Activated naive CD4-positive, alpha-beta T cell treated with anti-CD3 and anti-CD28 coated beads, Interleukin-2, amount 10 ng/mL, durations not matched to agents 7 days and 5 days (primary cell): ENCODE measurements at regions not wholly inside any gene's neighbourhood (a gene's known extent, or its start where the extent isn't known, plus 50 kb on each side); places are given as distances from the start of the nearest gene placed in this dataset.

ENCODE experiments used
- CTCF ChIA-PET: fragments of 350-600 bp; sonication (Branson Sonifier 250); formaldehyde crosslinking; loops from one replicate; lab custom pipeline; 2021; ENCODE audit warnings: antibody characterized with exemption; lab: Charles Lee
- DNase-seq: peaks from one replicate; pipeline ENCODE4 v3.0.0-alpha.2; 2020
- H3K27ac Mint-ChIP-seq: one replicate; pipeline ENCODE4 v1.8.0; 2021; ENCODE audit warnings: mild to moderate bottlenecking, moderate library complexity, mixed read lengths
- H3K27me3 Mint-ChIP-seq: one replicate; pipeline ENCODE4 v1.8.0; 2021; ENCODE audit warnings: mild to moderate bottlenecking, mixed read lengths
- H3K36me3 Mint-ChIP-seq: one replicate; pipeline ENCODE4 v1.8.0; 2021; ENCODE audit warnings: mixed read lengths
- H3K4me1 Mint-ChIP-seq: one replicate; pipeline ENCODE4 v1.8.0; 2021; ENCODE audit warnings: mixed read lengths
- H3K4me3 Mint-ChIP-seq: one replicate; pipeline ENCODE4 v1.8.0; 2021; ENCODE audit warnings: mild to moderate bottlenecking, moderate library complexity, mixed read lengths
- H3K9me3 Mint-ChIP-seq: one replicate; pipeline ENCODE4 v1.8.0; 2021; ENCODE audit warnings: mixed read lengths

- Mint-ChIP-seq H3K27me3 (no peaks in the 10 kb centered on the region), H3K27ac (no peak overlapping the region), H3K36me3 (no peaks in the 10 kb centered on the region), H3K9me3 (peaks cover 8% of the 10 kb centered on the region), H3K4me1 (no peaks in the 10 kb centered on the region), H3K4me3 (no peak overlapping the region)
- DNase-seq: no peak
- CTCF ChIA-PET: no interaction called here
Measured at GRCh38 chr1:177566495-177566894, 395.7 kb downstream of the BRINP2 start.

GRCh38 chr1:177561436-177561835 lies 390.7 kb downstream of the BRINP2 start:
- DNase-seq: no peak
- Mint-ChIP-seq H3K27me3 (no peaks in the 10 kb centered on the region), H3K4me1 (no peaks in the 10 kb centered on the region), H3K4me3 (no peak overlapping the region), H3K9me3 (peaks cover 15% of the 10 kb centered on the region), H3K36me3 (no peaks in the 10 kb centered on the region), H3K27ac (no peak overlapping the region)
- CTCF ChIA-PET: no interaction called here

- Mint-ChIP-seq H3K4me1 (no peaks in the 10 kb centered on the region), H3K4me3 (no peak overlapping the region), H3K9me3 (peaks cover 17% of the 10 kb centered on the region), H3K36me3 (no peaks in the 10 kb centered on the region), H3K27me3 (no peaks in the 10 kb centered on the region), H3K27ac (no peak overlapping the region)
- CTCF ChIA-PET: interaction anchor here (0.7 kb wide), 1 partner anchor 142 kb away, joined by 3 read pairs; no protein-coding TSS in a partner anchor
- no peak for DNase-seq
Measured at GRCh38 chr1:177558372-177558771, 387.6 kb downstream of the BRINP2 start.

GRCh38 chr1:177556163-177556562 lies 385.4 kb downstream of the BRINP2 start:
- no peak for DNase-seq
- no peaks in the 10 kb centered on the region for H3K36me3 Mint-ChIP-seq
- CTCF ChIA-PET: no interaction called here
- H3K27me3 Mint-ChIP-seq: no peaks in the 10 kb centered on the region
- no peak overlapping the region for H3K27ac Mint-ChIP-seq
- no peak overlapping the region for H3K4me3 Mint-ChIP-seq
- no peaks in the 10 kb centered on the region for H3K4me1 Mint-ChIP-seq
- peaks cover 11% of the 10 kb centered on the region for H3K9me3 Mint-ChIP-seq

GRCh38 chr1:177547200-177547599 lies 376.4 kb downstream of the BRINP2 start:
- H3K4me1 Mint-ChIP-seq: no peaks in the 10 kb centered on the region
- H3K36me3 Mint-ChIP-seq: no peaks in the 10 kb centered on the region
- no peak overlapping the region for H3K4me3 Mint-ChIP-seq
- CTCF ChIA-PET: no interaction called here
- no peaks in the 10 kb centered on the region for H3K27me3 Mint-ChIP-seq
- DNase-seq: no peak
- H3K27ac Mint-ChIP-seq: no peak overlapping the region
- peaks cover 4% of the 10 kb centered on the region for H3K9me3 Mint-ChIP-seq

GRCh38 chr1:177546346-177546745 lies 375.6 kb downstream of the BRINP2 start:
- no peaks in the 10 kb centered on the region for H3K36me3 Mint-ChIP-seq
- no peak overlapping the region for H3K4me3 Mint-ChIP-seq
- H3K27ac Mint-ChIP-seq: no peak overlapping the region
- no peak for DNase-seq
- CTCF ChIA-PET: no interaction called here
- no peaks in the 10 kb centered on the region for H3K27me3 Mint-ChIP-seq
- peaks cover 4% of the 10 kb centered on the region for H3K9me3 Mint-ChIP-seq
- H3K4me1 Mint-ChIP-seq: no peaks in the 10 kb centered on the region

- Mint-ChIP-seq H3K27me3 (no peaks in the 10 kb centered on the region), H3K4me3 (no peak overlapping the region), H3K9me3 (peaks cover 7% of the 10 kb centered on the region), H3K36me3 (no peaks in the 10 kb centered on the region), H3K27ac (no peak overlapping the region), H3K4me1 (no peaks in the 10 kb centered on the region)
- DNase-seq: no peak
- CTCF ChIA-PET: no interaction called here
Measured at GRCh38 chr1:177526201-177526600, 355.4 kb downstream of the BRINP2 start.

GRCh38 chr1:177525176-177525575 lies 354.4 kb downstream of the BRINP2 start:
- Mint-ChIP-seq H3K4me3 (no peak overlapping the region), H3K36me3 (no peaks in the 10 kb centered on the region), H3K9me3 (peaks cover 7% of the 10 kb centered on the region), H3K27ac (no peak overlapping the region), H3K4me1 (no peaks in the 10 kb centered on the region), H3K27me3 (no peaks in the 10 kb centered on the region)
- no peak for DNase-seq
- CTCF ChIA-PET: no interaction called here

GRCh38 chr1:177517546-177517945 lies 346.8 kb downstream of the BRINP2 start:
- DNase-seq: no peak
- H3K27me3 Mint-ChIP-seq: no peaks in the 10 kb centered on the region

GRCh38 chr1:177514207-177514606 lies 343.4 kb downstream of the BRINP2 start:
- H3K4me1 Mint-ChIP-seq: no peaks in the 10 kb centered on the region
- DNase-seq: no peak
- H3K27ac Mint-ChIP-seq: no peak overlapping the region

More at GRCh38 chr1:177517546-177517945, 346.8 kb downstream of the BRINP2 start:
- Mint-ChIP-seq H3K4me1 (no peaks in the 10 kb centered on the region), H3K9me3 (no peaks in the 10 kb centered on the region), H3K4me3 (no peak overlapping the region), H3K36me3 (no peaks in the 10 kb centered on the region), H3K27ac (no peak overlapping the region)
- CTCF ChIA-PET: no interaction called here

GRCh38 chr1:177511036-177511435 lies 340.3 kb downstream of the BRINP2 start:
- CTCF ChIA-PET: no interaction called here
- no peak for DNase-seq
- Mint-ChIP-seq H3K4me1 (no peaks in the 10 kb centered on the region), H3K27ac (no peak overlapping the region), H3K27me3 (no peaks in the 10 kb centered on the region), H3K9me3 (peaks cover 6% of the 10 kb centered on the region), H3K36me3 (no peaks in the 10 kb centered on the region), H3K4me3 (no peak overlapping the region)

More at GRCh38 chr1:177514207-177514606, 343.4 kb downstream of the BRINP2 start:
- CTCF ChIA-PET: no interaction called here
- H3K4me3 Mint-ChIP-seq: no peak overlapping the region
- no peaks in the 10 kb centered on the region for H3K27me3 Mint-ChIP-seq
- no peaks in the 10 kb centered on the region for H3K36me3 Mint-ChIP-seq
- peaks cover 3% of the 10 kb centered on the region for H3K9me3 Mint-ChIP-seq

- DNase-seq: no peak
- Mint-ChIP-seq H3K27ac (no peak overlapping the region), H3K36me3 (no peaks in the 10 kb centered on the region), H3K27me3 (no peaks in the 10 kb centered on the region), H3K4me1 (no peaks in the 10 kb centered on the region), H3K9me3 (peaks cover 6% of the 10 kb centered on the region), H3K4me3 (no peak overlapping the region)
- CTCF ChIA-PET: no interaction called here
Measured at GRCh38 chr1:177505905-177506590, 335.3 kb downstream of the BRINP2 start.

GRCh38 chr1:177495878-177496277 lies 325.1 kb downstream of the BRINP2 start:
- CTCF ChIA-PET: no interaction called here
- no peak for DNase-seq
- no peaks in the 10 kb centered on the region for H3K4me1 Mint-ChIP-seq
- no peaks in the 10 kb centered on the region for H3K36me3 Mint-ChIP-seq
- no peak overlapping the region for H3K27ac Mint-ChIP-seq
- no peaks in the 10 kb centered on the region for H3K27me3 Mint-ChIP-seq
- peaks cover 2% of the 10 kb centered on the region for H3K9me3 Mint-ChIP-seq
- no peak overlapping the region for H3K4me3 Mint-ChIP-seq

GRCh38 chr1:177490786-177491185 lies 320.0 kb downstream of the BRINP2 start:
- no peak overlapping the region for H3K4me3 Mint-ChIP-seq
- no peak for DNase-seq
- no peaks in the 10 kb centered on the region for H3K27me3 Mint-ChIP-seq
- no peaks in the 10 kb centered on the region for H3K36me3 Mint-ChIP-seq
- CTCF ChIA-PET: no interaction called here
- H3K4me1 Mint-ChIP-seq: no peaks in the 10 kb centered on the region
- no peak overlapping the region for H3K27ac Mint-ChIP-seq
- no peaks in the 10 kb centered on the region for H3K9me3 Mint-ChIP-seq

GRCh38 chr1:177490036-177490639 lies 319.4 kb downstream of the BRINP2 start:
- no peaks in the 10 kb centered on the region for H3K4me1 Mint-ChIP-seq
- no peaks in the 10 kb centered on the region for H3K9me3 Mint-ChIP-seq
- H3K27me3 Mint-ChIP-seq: no peaks in the 10 kb centered on the region
- DNase-seq: no peak
- CTCF ChIA-PET: no interaction called here
- H3K27ac Mint-ChIP-seq: no peak overlapping the region
- no peak overlapping the region for H3K4me3 Mint-ChIP-seq
- H3K36me3 Mint-ChIP-seq: no peaks in the 10 kb centered on the region
